CD4-positive, alpha-beta T cell treated with Interleukin-4 for 1 hour (primary cell): ENCODE measurements at regions not wholly inside any gene's neighbourhood (a gene's known extent, or its start where the extent isn't known, plus 50 kb on each side); places are given as distances from the start of the nearest gene placed in this dataset.

Source experiments
- DNase-seq, 2 donors: peaks; one replicate each; pipeline ENCODE4 v3.0.0-alpha.2; 2020 to 2022

- no peak for DNase-seq
Observed at GRCh38 chr18:71865888-71866287, 678.3 kb downstream of the CBLN2 start.

- no peak for DNase-seq
Observed at GRCh38 chr18:71850602-71851001, 693.5 kb downstream of the CBLN2 start.

GRCh38 chr18:71849407-71849806 lies 694.7 kb downstream of the CBLN2 start:
- DNase-seq, result no peak

- no peak for DNase-seq
Observed at GRCh38 chr18:71846716-71847115, 697.4 kb downstream of the CBLN2 start.

DNA sequence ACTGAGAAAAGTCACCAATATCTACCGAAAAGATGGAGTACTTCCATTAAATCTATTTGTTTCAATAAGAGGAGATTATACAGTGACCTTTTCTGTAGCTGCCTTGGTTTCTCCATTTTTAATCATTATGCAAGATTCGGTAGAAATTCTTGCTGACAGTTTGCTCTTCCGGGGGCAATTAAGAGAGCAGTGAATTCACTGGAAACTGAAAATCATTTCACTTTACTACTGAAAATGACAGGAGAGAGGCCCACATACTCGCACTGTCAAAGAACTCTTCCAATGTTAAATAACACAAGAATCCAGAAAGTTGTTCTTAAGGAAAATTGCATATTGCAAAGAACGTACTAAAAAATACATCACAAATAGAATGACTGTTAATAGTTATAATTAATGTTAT lies 699.3 kb downstream of the CBLN2 start:
- DNase-seq, result no peak

DNA sequence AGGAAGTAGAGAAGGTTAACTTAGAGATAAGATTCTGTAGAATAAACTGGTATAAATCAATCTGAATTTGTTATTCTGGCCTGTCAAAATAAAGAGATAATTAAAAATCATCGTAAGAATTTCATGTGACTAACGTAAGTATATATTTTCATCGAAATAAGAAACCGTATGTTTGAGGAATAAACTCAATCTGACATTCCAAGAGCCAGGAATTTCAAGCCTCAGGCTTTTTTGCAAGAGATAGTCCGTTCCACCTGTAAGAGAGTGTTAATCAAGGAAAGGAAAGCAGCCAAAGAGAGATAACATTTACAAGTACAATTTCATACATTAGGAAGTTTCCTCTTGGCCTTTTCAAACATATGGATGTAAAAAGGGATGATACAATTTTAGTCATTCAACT lies 701.5 kb downstream of the CBLN2 start:
- DNase-seq, result no peak

GRCh38 chr18:71837547-71837946 lies 706.6 kb downstream of the CBLN2 start:
- no peak for DNase-seq

DNA sequence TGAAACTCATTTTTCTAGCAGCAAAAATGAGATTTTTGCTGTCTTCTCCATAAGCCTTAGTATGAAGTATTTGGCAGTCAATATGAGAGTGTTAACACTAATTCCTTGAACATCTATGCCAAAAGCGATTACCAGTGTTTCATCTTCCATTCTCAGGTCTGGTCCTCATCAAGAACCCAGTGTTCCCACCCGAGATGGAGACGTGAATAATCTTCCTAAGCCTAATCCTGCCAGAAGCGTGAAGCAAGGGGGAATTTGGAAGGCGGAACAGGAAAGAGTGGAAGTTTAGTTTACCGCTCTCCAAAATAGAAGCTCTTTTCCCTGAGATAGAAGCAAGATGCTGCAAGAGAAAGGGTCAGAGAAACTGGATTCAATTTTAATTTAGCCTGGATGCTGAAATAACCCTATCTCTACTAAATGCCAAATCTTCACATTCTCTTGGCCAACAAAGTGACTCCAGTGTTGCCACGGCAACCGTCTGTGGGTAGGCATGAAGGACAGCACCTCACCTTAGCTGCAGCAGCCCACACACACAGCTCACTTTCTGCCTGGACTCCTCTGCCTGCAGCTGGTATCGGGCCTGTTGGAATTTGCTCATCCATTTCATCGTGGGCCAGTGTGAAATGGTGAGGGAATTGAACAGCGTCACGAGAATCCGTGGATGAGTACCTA lies 711.1 kb downstream of the CBLN2 start:
- DNase-seq, result no peak

- DNase-seq, result no peak
Observed at GRCh38 chr18:71831039-71831438, 713.1 kb downstream of the CBLN2 start.

- DNase-seq, result no peak
Observed at GRCh38 chr18:71827301-71827700, 716.8 kb downstream of the CBLN2 start.

GRCh38 chr18:71815305-71815704 lies 728.8 kb downstream of the CBLN2 start:
- DNase-seq, result no peak

GRCh38 chr18:71809711-71810110 lies 734.4 kb downstream of the CBLN2 start:
- no peak for DNase-seq

DNA sequence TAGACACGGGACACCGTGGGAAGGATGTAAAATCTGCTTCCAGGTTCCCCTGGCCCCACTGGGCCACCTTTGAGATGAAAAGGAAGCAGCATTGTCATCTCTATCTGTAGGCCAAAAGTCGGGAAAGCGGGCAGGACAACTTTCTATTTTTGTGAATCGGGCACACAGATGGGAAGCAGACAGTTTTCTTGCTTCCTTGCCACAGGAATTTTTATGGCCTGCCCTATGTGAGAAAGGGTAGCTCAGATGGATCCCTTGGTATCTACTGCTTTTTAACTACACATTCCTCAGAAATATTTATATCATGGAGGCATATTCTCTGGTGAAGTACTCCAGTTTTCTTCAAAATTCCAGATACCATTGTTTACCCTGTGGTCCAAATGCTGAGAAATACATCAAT lies 735.5 kb downstream of the CBLN2 start:
- no peak for DNase-seq

GRCh38 chr18:71807586-71807985 lies 736.6 kb downstream of the CBLN2 start:
- no peak for DNase-seq

- no peak for DNase-seq
Observed at GRCh38 chr18:71798986-71799673, 745.0 kb downstream of the CBLN2 start.

DNA sequence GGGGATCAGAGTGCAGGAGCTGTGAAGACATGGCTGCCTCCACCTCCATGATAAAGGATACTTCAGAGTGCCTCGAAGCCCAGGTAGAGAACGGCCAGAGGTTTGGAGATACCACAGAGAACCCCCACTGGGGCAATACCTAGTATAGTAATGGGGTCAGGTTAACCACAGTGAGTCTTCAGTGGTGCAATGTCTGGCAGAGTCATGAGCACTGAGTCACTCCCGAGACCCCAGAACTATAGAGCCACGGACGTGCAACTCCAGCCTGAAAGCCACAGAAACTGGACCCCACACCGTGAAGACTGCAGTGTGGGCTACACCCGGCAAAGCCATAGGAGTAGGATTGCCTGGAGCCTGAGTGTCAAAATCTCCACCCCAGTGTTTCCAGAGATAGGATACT lies 746.6 kb downstream of the CBLN2 start:
- DNase-seq, result no peak

DNA sequence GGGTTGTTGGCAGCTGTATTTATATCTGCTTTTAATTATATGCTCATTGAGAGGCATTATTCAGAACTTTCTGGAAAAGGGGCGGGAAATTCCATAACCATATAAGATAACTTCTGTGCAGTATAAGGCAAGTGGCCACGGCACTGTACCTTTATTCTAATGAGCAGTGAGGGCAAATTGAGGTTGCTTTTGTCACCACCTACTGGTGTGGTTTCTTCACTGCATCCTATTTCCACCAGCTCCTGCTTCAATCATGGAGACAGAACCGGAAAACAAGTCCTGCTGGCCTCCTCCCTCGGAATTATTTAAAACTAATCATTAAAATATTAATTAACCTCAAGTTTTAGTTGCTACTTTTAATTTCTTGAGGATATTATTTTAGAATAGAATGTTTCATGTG lies 759.4 kb downstream of the CBLN2 start:
- DNase-seq, result no peak

DNA sequence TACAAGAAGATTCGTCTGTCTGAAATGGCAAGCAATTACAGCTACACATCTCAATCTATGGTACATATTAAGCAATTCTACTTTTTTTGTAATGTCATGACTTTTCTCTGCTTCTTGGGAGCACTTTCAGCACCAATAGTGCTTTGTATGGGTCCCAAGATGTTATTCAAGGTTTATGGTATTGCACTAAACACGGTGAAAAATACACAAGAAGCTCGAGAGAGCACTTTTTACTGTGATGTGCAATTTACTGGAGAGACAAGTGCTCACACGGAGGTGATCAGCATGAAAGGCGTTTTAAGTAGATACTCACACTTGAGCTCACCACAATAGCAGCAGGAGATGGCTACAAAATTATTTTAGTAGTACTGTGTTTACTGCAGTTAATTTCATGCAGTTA lies 783.6 kb downstream of the CBLN2 start:
- DNase-seq, result no peak

DNA sequence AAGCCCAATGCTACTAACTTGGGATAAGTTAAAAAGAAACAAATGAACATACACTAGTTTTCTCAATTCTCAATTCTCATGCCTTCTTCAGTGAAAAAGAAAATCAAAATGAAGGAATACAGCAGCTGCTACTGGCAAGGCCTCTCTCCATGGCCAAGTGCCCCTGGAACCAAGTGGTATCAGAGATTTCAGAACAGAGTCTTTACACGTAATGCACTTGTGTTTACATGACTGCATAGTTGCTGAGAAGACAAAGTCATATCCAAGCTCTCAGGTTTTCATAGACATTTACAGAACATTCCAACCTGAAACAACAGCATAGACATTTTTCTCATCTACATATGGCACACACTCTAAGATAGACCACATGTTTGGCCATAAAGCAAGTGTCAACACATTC lies 789.9 kb downstream of the CBLN2 start:
- no peak for DNase-seq

DNA sequence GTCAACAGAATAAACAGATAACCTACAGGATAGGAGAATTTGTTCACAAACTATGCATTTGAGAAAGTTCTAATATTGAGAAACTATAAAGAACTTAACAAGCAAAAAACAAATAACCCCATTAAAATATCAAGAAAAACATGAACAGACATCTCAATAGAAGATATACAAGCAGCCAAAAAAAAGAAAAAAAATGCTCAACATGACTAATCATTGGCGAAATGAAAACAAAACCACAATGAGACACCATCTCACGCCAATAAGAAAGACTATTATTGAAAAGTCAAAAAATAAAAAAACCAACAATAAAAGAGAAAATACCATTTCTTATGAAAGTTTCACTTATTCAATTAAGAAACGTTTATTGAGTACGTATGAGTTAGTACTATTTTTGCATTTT lies 800.5 kb downstream of the CBLN2 start:
- no peak for DNase-seq

DNA sequence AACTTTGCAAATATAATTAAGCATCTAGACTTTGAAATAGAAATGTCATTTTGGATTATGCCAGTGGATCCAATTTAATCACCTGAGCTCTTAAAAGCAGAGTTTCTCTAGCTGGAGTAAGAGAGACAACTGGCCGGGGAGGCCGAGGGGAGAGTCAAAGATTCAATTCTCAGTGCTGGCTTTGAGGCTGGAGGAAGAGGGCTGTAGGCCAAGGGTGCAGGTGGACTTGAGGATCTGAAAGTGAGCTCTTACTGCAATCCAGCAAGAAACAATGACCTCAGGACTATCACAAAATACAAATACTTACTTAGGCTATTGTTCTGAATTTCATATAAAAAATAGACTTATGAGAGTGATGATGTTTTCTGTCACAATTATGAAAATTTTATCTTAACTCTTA lies 814.5 kb downstream of the CBLN2 start:
- no peak for DNase-seq

DNA sequence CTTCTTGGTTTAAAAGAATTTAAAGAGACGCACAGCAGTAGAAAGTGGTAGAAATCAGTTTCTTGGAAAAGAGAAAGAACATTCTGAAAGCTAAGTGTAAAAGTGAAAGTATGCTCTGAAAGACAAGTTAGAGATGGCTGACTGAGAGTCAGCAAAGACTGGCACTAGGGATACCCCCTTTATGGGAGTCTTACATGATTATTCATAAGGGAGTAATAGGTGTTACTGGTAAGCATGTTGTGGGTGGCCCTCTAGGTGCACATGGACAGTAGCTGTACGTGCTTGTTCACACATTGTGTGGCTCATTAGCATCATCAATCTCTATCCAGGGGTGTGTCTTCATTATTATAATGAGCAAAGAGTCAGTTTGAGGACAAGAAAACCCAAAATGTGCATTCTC lies 816.2 kb downstream of the CBLN2 start:
- no peak for DNase-seq

DNA sequence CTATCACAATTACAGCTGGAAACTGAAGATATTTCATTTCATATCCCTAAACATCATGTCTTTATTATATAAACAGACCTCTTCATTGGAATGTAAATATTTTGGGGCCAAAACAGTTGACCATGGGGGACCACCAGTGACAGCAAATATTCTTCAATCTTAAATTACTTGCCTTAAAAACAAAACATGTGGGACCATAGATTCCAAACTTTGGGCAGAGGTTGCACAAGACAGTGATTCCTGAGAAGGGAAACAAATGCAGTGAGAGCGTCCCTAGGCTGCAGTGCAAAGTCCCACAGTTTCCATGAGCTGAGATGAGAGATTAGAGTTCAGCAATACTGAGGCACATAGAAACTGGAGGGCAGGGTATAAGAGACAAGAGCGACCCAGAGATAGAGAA lies 818.9 kb downstream of the CBLN2 start:
- DNase-seq, result no peak

- no peak for DNase-seq
Observed at GRCh38 chr18:71707985-71708500, 836.1 kb downstream of the CBLN2 start.

DNA sequence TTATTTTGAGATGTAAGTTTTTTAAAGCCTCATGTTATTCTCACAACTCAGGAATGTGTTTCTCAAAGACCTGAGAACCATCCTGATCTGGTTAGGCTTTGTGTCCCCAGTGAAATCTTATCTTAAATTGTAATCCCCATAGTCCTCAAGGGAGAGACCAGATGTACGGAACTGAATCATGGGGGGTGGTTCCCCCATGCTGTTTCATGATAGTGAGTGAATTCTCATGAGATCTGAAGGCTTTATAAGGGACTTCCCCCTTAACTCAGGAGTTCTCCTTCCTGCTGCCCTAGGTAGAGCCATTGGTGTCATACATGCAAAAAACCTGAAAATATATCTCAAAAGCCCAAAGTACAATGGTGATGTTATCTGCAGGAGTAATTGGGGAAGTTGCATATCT lies 836.7 kb downstream of the CBLN2 start:
- DNase-seq, result no peak
